NCI-H774 (cell line): ENCODE measurements at regions not wholly inside any gene's neighbourhood (a gene's known extent, or its start where the extent isn't known, plus 50 kb on each side); places are given as distances from the start of the nearest gene placed in this dataset.
"Not testable (repeated sequence)": the region's sequence is repeated elsewhere in the genome, so short reads cannot be mapped to it uniquely, and the experiment has no call there.

Source experiments
- DNase-seq: peaks from one replicate; lab custom pipeline; 2025; lab: John Stamatoyannopoulos, UW

GRCh38 chr13:62119739-62120700 lies 704.4 kb upstream of the PCDH20 start:
- DNase-seq = no peak

GRCh38 chr13:62115831-62116230 lies 700.2 kb upstream of the PCDH20 start:
- DNase-seq = no peak

GRCh38 chr13:62113179-62113578 lies 697.5 kb upstream of the PCDH20 start:
- no peak for DNase-seq

- DNase-seq = no peak
Measured at GRCh38 chr13:62110079-62110478, 694.4 kb upstream of the PCDH20 start.

GRCh38 chr13:62104136-62104535 lies 688.5 kb upstream of the PCDH20 start:
- DNase-seq = not testable (repeated sequence)

- DNase-seq = no peak
Measured at GRCh38 chr13:62096652-62097051, 681.0 kb upstream of the PCDH20 start.

- DNase-seq = no peak
Measured at GRCh38 chr13:62094932-62095331, 679.3 kb upstream of the PCDH20 start.

GRCh38 chr13:62093984-62094780 lies 678.5 kb upstream of the PCDH20 start:
- no peak for DNase-seq

- DNase-seq = no peak
Measured at GRCh38 chr13:62092949-62093348, 677.3 kb upstream of the PCDH20 start.

GRCh38 chr13:62092536-62092935 lies 676.9 kb upstream of the PCDH20 start:
- DNase-seq = no peak

- DNase-seq = no peak
Measured at GRCh38 chr13:62088165-62088564, 672.5 kb upstream of the PCDH20 start.

- DNase-seq = no peak
Measured at GRCh38 chr13:62087124-62087523, 671.5 kb upstream of the PCDH20 start.

GRCh38 chr13:62085337-62086229 lies 669.9 kb upstream of the PCDH20 start:
- DNase-seq = no peak

- DNase-seq = no peak
Measured at GRCh38 chr13:62084728-62085127, 669.1 kb upstream of the PCDH20 start.

GRCh38 chr13:62067821-62068220 lies 652.2 kb upstream of the PCDH20 start:
- DNase-seq = no peak

- DNase-seq = no peak
Measured at GRCh38 chr13:62065016-62065415, 649.4 kb upstream of the PCDH20 start.

GRCh38 chr13:62061751-62062150 lies 646.1 kb upstream of the PCDH20 start:
- DNase-seq = no peak

GRCh38 chr13:62060570-62060969 lies 644.9 kb upstream of the PCDH20 start:
- DNase-seq = no peak

GRCh38 chr13:62057286-62057685 lies 641.6 kb upstream of the PCDH20 start:
- no peak for DNase-seq

- DNase-seq = no peak
Measured at GRCh38 chr13:62049992-62050391, 634.3 kb upstream of the PCDH20 start.

GRCh38 chr13:62046512-62046911 lies 630.9 kb upstream of the PCDH20 start:
- DNase-seq = no peak

- no peak for DNase-seq
Measured at GRCh38 chr13:62043600-62043999, 628.0 kb upstream of the PCDH20 start.
